GM23338 (cell line): ENCODE measurements at regions not wholly inside any gene's neighbourhood (a gene's known extent, or its start where the extent isn't known, plus 50 kb on each side); places are given as distances from the start of the nearest gene placed in this dataset.

ENCODE experiments used
- ATAC-seq: fragments of 200-7000 bp; cut with Tn5 transposase; 3 replicates; pipeline ENCODE4 v1.9.1; 2020
- DNase-seq: peaks from one replicate; pipeline ENCODE4 v3.0.0-alpha.2; 2015; ENCODE audit warnings: low spot score
- H2AFZ ChIP-seq: fragments of 200-600 bp; sonication (generic); 2 replicates; pipeline ENCODE4 v1.8.0; 2016; ENCODE audit warnings: antibody characterized with exemption, mild to moderate bottlenecking, moderate library complexity
- H3F3A ChIP-seq: fragments of 200-600 bp; sonication (generic); replicated peaks from 2 replicates; pipeline ENCODE4 v1.8.0; 2017; ENCODE audit warnings: antibody characterized with exemption, mixed run types, low read depth
- H3K27ac ChIP-seq: fragments of 200-600 bp; sonication (generic); 2 replicates; pipeline ENCODE4 v1.6.1; 2016; ENCODE audit warnings: low read depth
- H3K27me3 ChIP-seq: fragments of 200-600 bp; sonication (generic); 2 replicates; pipeline ENCODE4 v1.8.0; 2016; ENCODE audit warnings: mild to moderate bottlenecking, mixed run types, moderate library complexity; ENCODE audit not compliant: insufficient read depth
- H3K36me3 ChIP-seq: fragments of 200-600 bp; sonication (generic); 2 replicates; pipeline ENCODE4 v1.8.0; 2016; ENCODE audit warnings: mild to moderate bottlenecking; ENCODE audit not compliant: insufficient read depth
- H3K4me1 ChIP-seq: fragments of 200-600 bp; sonication (generic); 2 replicates; pipeline ENCODE4 v1.8.0; 2016; ENCODE audit warnings: mild to moderate bottlenecking, moderate library complexity; ENCODE audit not compliant: insufficient read depth
- H3K4me2 ChIP-seq: fragments of 200-600 bp; sonication (generic); 2 replicates; pipeline ENCODE4 v1.7.1; 2017; ENCODE audit warnings: mixed run types
- H3K4me3 ChIP-seq: fragments of 200-600 bp; sonication (generic); 2 replicates; pipeline ENCODE4 v1.6.1; 2016; ENCODE audit warnings: mixed run types
- H3K79me2 ChIP-seq: fragments of 200-600 bp; sonication (generic); replicated peaks from 2 replicates; pipeline ENCODE4 v1.8.0; 2017; ENCODE audit warnings: mild to moderate bottlenecking; ENCODE audit not compliant: insufficient read depth
- H3K9me2 ChIP-seq: fragments of 200-600 bp; sonication (generic); 2 replicates; pipeline ENCODE4 v1.8.0; 2017; ENCODE audit not compliant: insufficient read depth
- H4K20me1 ChIP-seq: fragments of 200-600 bp; sonication (generic); replicated peaks from 2 replicates; pipeline ENCODE4 v1.8.0; 2017; ENCODE audit warnings: mild to moderate bottlenecking; ENCODE audit not compliant: insufficient read depth
- H3K27ac Mint-ChIP-seq: 2 replicates; pipeline ENCODE4 v1.8.0; 2020; ENCODE audit warnings: inconsistent platforms, mild to moderate bottlenecking, moderate library complexity, mixed read lengths
- H3K27me3 Mint-ChIP-seq: 3 replicates; pipeline ENCODE4 v1.8.0; 2022; ENCODE audit warnings: low read depth, mild to moderate bottlenecking, moderate library complexity, mixed read lengths, inconsistent platforms; ENCODE audit not compliant: insufficient read depth, poor library complexity
- H3K36me3 Mint-ChIP-seq: 3 replicates; pipeline ENCODE4 v1.8.0; 2021; ENCODE audit warnings: low read depth, mild to moderate bottlenecking, inconsistent platforms, moderate library complexity, mixed read lengths
- H3K4me1 Mint-ChIP-seq: 3 replicates; pipeline ENCODE4 v1.8.0; 2020; ENCODE audit warnings: mild to moderate bottlenecking, inconsistent platforms, mixed read lengths
- H3K4me3 Mint-ChIP-seq: 3 replicates; pipeline ENCODE4 v1.8.0; 2021; ENCODE audit warnings: moderate library complexity, mild to moderate bottlenecking, inconsistent platforms, mixed read lengths
- H3K9me3 Mint-ChIP-seq: 3 replicates; pipeline ENCODE4 v1.8.0; 2020; ENCODE audit warnings: moderate library complexity, mild to moderate bottlenecking, inconsistent platforms, mixed read lengths
- EZH2 ChIP-seq: fragments of 200-600 bp; sonication (generic); IDR thresholded peaks from one replicate; pipeline ENCODE4 v1.8.0; 2017; ENCODE audit warnings: antibody characterized with exemption, mild to moderate bottlenecking, low read depth; ENCODE audit not compliant: unreplicated experiment
- REST ChIP-seq: IDR thresholded peaks from one replicate; pipeline ENCODE4 v1.6.1; 2018; ENCODE audit warnings: antibody characterized with exemption; ENCODE audit not compliant: unreplicated experiment
- STAT1 ChIP-seq: IDR thresholded peaks from one replicate; pipeline ENCODE4 v1.6.1; 2016; ENCODE audit warnings: antibody characterized with exemption; ENCODE audit not compliant: unreplicated experiment
- ZNF462 ChIP-seq: fragments of 250-450 bp; sonication (Bioruptor Pico); IDR thresholded peaks from 2 replicates; pipeline ENCODE4 v1.5.0; 2020; ENCODE audit warnings: mild to moderate bottlenecking, moderate library complexity

DNA sequence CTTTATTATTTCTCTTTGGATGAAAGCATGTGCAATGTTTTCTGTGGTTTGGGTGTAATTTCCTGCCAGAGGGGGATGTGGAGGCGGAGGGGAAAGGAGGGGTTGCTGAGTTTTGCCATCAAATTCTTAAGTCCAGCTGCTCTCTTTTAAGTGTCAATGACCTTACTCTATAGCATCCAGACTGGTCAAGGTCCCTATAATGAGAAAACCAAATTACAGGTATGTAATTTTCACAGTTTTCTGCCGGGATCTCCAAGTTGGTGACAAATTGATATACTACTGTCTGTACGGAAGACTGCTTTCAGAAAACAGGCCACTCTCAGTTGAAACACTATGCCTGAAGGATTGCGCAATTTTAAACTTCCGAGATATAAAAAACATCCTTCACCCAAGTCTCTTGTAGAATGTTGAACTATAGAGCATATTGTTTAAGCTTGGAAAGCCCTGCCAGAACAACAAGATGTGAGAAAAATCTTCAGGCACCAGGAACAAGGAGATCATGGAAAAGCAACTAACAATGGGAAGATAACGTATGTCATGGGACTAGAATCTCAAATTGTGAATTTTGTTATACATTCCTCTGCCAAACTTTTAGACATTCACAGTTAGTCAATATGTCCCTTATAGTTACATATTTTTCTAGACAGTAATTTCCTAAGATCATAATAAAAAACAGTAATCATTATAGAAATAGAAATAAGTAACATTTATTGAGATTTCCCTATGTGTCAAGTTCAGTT is 300.7 kb upstream of the SATB1 start:
- Histone ChIP-seq H3F3A (no peaks in the 10 kb centered on the region), H3K36me3 (no peaks in the 10 kb centered on the region), H3K4me2 (no peak overlapping the region), H4K20me1 (no peaks in the 10 kb centered on the region), H2AFZ (no peak overlapping the region), H3K4me1 (0 out of 2 replicates have a peak, but pooled peaks cover 11% of the 10 kb centered on the region), H3K9me2 (no peaks in the 10 kb centered on the region), H3K27me3 (no peaks in the 10 kb centered on the region), H3K79me2 (no peaks in the 10 kb centered on the region), H3K27ac (no peak overlapping the region), H3K4me3 (no peak overlapping the region)
- ATAC-seq, result no peak
- Mint-ChIP-seq H3K27ac (no peak overlapping the region), H3K9me3 (no peaks in the 10 kb centered on the region), H3K4me1 (no peaks in the 10 kb centered on the region; the same call in 1 of the 3 replicates), H3K36me3 (no peaks in the 10 kb centered on the region), H3K27me3 (no peaks in the 10 kb centered on the region), H3K4me3 (no peak overlapping the region)
- DNase-seq, result no peak
- TF ChIP-seq STAT1, result no peak
- TF ChIP-seq ZNF462 (CRISPR knock-in tag), result no peak
- no peak for TF ChIP-seq REST
- no peak for TF ChIP-seq EZH2
